A549 (cell line): ENCODE measurements at regions not wholly inside any gene's neighbourhood (a gene's known extent, or its start where the extent isn't known, plus 50 kb on each side); places are given as distances from the start of the nearest gene placed in this dataset.

Experiments
- BHLHE40 ChIP-seq: IDR thresholded peaks from 2 replicates; pipeline ENCODE4 v1.6.1; 2012; ENCODE audit warnings: low read depth, low read length, inconsistent platforms
- CHD2 ChIP-seq: fragments of 150-350 bp; IDR thresholded peaks from 2 replicates; pipeline ENCODE4 v1.6.1; 2014; ENCODE audit warnings: low read length; ENCODE audit not compliant: partially characterized antibody
- EP300 ChIP-seq, 2 experiments: fragments of >200 bp; sonication (Bioruptor Twin); formaldehyde crosslinking; IDR thresholded peaks; 2 replicates in 1 of 2; 3 replicates in 1 of 2; pipeline ENCODE4 v1.6.1; 2016 to 2017
- POLR2A ChIP-seq: IDR thresholded peaks from 2 replicates; pipeline ENCODE4 v1.6.1; 2012; ENCODE audit warnings: mild to moderate bottlenecking, low read length
- POLR2AphosphoS2 ChIP-seq: conservative IDR thresholded peaks from 2 replicates; pipeline ENCODE4 v1.6.1; 2012; ENCODE audit warnings: low read length, improper control_type of control experiment, inconsistent platforms
- RFX5 ChIP-seq: fragments of 450-650 bp; IDR thresholded peaks from 2 replicates; pipeline ENCODE4 v1.7.1; 2014; ENCODE audit warnings: antibody characterized with exemption, mild to moderate bottlenecking, moderate library complexity
- TP53 ChIP-seq: fragments of 250-450 bp; sonication (Bioruptor Pico); IDR thresholded peaks from 2 replicates; pipeline ENCODE4 v1.5.0; 2021; ENCODE audit warnings: mild to moderate bottlenecking, moderate library complexity
- TF ChIP-seq, protein P1 (sequence below): fragments of >200 bp; sonication (Bioruptor Twin); formaldehyde crosslinking; IDR thresholded peaks from 2 replicates; pipeline ENCODE4 v1.6.1; 2016
- TF ChIP-seq, protein P2 (sequence below): fragments of >200 bp; sonication (Bioruptor Twin); formaldehyde crosslinking; IDR thresholded peaks from 3 replicates; pipeline ENCODE4 v1.5.1; 2016
- TF ChIP-seq, protein P3 (sequence below): IDR thresholded peaks from 2 replicates; pipeline ENCODE4 v1.6.1; 2012
- TF ChIP-seq, protein P4 (sequence below): fragments of 450-650 bp; IDR thresholded peaks from 2 replicates; pipeline ENCODE4 v1.6.1; 2014; ENCODE audit warnings: antibody characterized with exemption

DNA sequence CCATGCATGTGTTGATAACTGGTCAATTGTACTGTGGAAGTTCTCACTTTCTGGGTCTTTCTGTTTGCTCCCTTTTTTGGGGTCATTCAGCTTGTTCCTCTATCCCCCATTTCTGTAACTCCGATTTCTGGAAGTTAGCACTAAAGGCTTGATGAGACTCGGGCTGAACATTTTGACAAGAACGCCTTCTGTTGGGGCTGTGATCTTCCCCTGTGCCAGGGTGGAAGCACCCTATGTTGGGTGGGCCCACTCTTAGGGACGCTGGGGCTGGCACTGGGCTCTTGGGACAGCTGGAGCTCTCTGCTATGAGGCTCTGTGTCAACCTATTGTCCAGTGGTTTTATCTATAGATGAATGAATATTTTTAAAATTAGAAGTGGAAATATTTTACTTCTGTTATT, 60.1 kb upstream of the FRMD1 start:
- TF ChIP-seq, protein P1, sequence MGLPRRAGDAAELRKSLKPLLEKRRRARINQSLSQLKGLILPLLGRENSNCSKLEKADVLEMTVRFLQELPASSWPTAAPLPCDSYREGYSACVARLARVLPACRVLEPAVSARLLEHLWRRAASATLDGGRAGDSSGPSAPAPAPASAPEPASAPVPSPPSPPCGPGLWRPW: no peak
- TF ChIP-seq, protein P2, sequence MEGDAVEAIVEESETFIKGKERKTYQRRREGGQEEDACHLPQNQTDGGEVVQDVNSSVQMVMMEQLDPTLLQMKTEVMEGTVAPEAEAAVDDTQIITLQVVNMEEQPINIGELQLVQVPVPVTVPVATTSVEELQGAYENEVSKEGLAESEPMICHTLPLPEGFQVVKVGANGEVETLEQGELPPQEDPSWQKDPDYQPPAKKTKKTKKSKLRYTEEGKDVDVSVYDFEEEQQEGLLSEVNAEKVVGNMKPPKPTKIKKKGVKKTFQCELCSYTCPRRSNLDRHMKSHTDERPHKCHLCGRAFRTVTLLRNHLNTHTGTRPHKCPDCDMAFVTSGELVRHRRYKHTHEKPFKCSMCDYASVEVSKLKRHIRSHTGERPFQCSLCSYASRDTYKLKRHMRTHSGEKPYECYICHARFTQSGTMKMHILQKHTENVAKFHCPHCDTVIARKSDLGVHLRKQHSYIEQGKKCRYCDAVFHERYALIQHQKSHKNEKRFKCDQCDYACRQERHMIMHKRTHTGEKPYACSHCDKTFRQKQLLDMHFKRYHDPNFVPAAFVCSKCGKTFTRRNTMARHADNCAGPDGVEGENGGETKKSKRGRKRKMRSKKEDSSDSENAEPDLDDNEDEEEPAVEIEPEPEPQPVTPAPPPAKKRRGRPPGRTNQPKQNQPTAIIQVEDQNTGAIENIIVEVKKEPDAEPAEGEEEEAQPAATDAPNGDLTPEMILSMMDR: no peak
- TF ChIP-seq POLR2AphosphoS2 (no peak), RFX5 (no peak), CHD2 (no peak), EP300 (IDR thresholded peaks at IDR 0.05) (no peak), POLR2A (no peak), TP53 (CRISPR knock-in tag) (no peak), BHLHE40 (no peak)
- TF ChIP-seq, protein P3, sequence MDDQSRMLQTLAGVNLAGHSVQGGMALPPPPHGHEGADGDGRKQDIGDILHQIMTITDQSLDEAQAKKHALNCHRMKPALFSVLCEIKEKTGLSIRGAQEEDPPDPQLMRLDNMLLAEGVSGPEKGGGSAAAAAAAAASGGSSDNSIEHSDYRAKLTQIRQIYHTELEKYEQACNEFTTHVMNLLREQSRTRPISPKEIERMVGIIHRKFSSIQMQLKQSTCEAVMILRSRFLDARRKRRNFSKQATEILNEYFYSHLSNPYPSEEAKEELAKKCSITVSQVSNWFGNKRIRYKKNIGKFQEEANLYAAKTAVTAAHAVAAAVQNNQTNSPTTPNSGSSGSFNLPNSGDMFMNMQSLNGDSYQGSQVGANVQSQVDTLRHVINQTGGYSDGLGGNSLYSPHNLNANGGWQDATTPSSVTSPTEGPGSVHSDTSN: no peak
- TF ChIP-seq, protein P4, sequence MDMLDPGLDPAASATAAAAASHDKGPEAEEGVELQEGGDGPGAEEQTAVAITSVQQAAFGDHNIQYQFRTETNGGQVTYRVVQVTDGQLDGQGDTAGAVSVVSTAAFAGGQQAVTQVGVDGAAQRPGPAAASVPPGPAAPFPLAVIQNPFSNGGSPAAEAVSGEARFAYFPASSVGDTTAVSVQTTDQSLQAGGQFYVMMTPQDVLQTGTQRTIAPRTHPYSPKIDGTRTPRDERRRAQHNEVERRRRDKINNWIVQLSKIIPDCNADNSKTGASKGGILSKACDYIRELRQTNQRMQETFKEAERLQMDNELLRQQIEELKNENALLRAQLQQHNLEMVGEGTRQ: no peak
